ENCODE measurements at regions not wholly inside any gene's neighbourhood (a gene's known extent, or its start where the extent isn't known, plus 50 kb on each side); places are given as distances from the start of the nearest gene placed in this dataset.

DNA sequence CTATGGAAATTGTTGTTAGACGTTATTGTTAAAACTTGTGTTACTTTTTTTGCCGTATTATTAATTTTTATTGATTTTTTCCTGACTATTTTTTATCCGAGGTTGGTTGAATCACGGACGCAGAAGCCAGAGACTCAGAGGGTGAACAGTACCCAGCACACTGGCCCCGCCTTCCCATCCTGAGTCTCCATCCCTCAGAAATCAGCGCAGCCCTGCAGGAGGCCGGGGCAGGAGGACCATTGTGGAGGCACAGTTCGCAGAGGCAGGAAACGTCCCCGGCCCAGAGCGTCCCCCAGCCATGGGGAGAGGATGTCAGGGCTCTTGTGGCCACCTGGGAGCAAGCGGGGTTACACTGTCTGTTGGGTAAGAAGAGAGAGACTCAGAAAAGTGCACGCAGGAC lies 843.0 kb downstream of the BRD1 start:
- no peak for TF ChIP-seq EZH2 (IDR thresholded peaks at IDR 0.05; ENCODE audit: insufficient read depth, poor library complexity, severe bottlenecking)
- no peak for TF ChIP-seq EZH2phosphoT487 (IDR thresholded peaks at IDR 0.05; ENCODE audit: insufficient read depth, low read depth)
